ENCODE measurements at regions not wholly inside any gene's neighbourhood (a gene's known extent, or its start where the extent isn't known, plus 50 kb on each side); places are given as distances from the start of the nearest gene placed in this dataset.
"Not testable (repeated sequence)": the region's sequence is repeated elsewhere in the genome, so short reads cannot be mapped to it uniquely, and the experiment has no call there.

- TF ChIP-seq REST (IDR thresholded peaks at IDR 0.05; ENCODE audit: insufficient replicate concordance, low read depth) (no peak), CTCF (IDR thresholded peaks at IDR 0.05; ENCODE audit: insufficient read depth, low read length) (no peak), SPI1 (IDR thresholded peaks at IDR 0.05; ENCODE audit: borderline replicate concordance, low read depth) (no peak), GABPA (IDR thresholded peaks at IDR 0.05; ENCODE audit: low read depth) (no peak), POLR2AphosphoS5 (IDR thresholded peaks at IDR 0.05; ENCODE audit: low read depth) (no peak)
- Histone ChIP-seq H3K27me3 (ENCODE audit: insufficient read depth, poor library complexity, severe bottlenecking) (no peaks in the 10 kb centered on the region), H3K4me3 (replicated peaks; ENCODE audit: insufficient read depth, low read length) (no peak overlapping the region), H3K27ac (replicated peaks) (no peak overlapping the region)
- no peak for DNase-seq (ENCODE audit: low read depth in 1 of 2, low spot score in 1 of 2)
These were observed 340.9 kb downstream of the PCNX1 start for GRCh38 chr14:71248194-71248593.

GRCh38 chr14:71250347-71250746, 343.1 kb downstream of the PCNX1 start:
- DNase-seq (ENCODE audit: low read depth in 1 of 2, low spot score in 1 of 2), result no peak
- Histone ChIP-seq H3K27ac (replicated peaks) (no peak overlapping the region), H3K27me3 (ENCODE audit: insufficient read depth, poor library complexity, severe bottlenecking) (no peaks in the 10 kb centered on the region), H3K4me3 (replicated peaks; ENCODE audit: insufficient read depth, low read length) (no peak overlapping the region)
- no peak for TF ChIP-seq REST (IDR thresholded peaks at IDR 0.05; ENCODE audit: insufficient replicate concordance, low read depth)
- no peak for TF ChIP-seq CTCF (IDR thresholded peaks at IDR 0.05; ENCODE audit: insufficient read depth, low read length)
- no peak for TF ChIP-seq POLR2AphosphoS5 (IDR thresholded peaks at IDR 0.05; ENCODE audit: low read depth)
- no peak for TF ChIP-seq SPI1 (IDR thresholded peaks at IDR 0.05; ENCODE audit: borderline replicate concordance, low read depth)
- no peak for TF ChIP-seq GABPA (IDR thresholded peaks at IDR 0.05; ENCODE audit: low read depth)

- Histone ChIP-seq H3K27me3 (ENCODE audit: insufficient read depth, poor library complexity, severe bottlenecking) (no peaks in the 10 kb centered on the region), H3K4me3 (replicated peaks; ENCODE audit: insufficient read depth, low read length) (no peak overlapping the region), H3K27ac (replicated peaks) (no peak overlapping the region)
- TF ChIP-seq REST (IDR thresholded peaks at IDR 0.05; ENCODE audit: insufficient replicate concordance, low read depth) (no peak), POLR2AphosphoS5 (IDR thresholded peaks at IDR 0.05; ENCODE audit: low read depth) (no peak), GABPA (IDR thresholded peaks at IDR 0.05; ENCODE audit: low read depth) (no peak), SPI1 (IDR thresholded peaks at IDR 0.05; ENCODE audit: borderline replicate concordance, low read depth) (no peak)
- no peak for DNase-seq (ENCODE audit: low read depth in 1 of 2, low spot score in 1 of 2)
These were observed 343.5 kb downstream of the PCNX1 start for GRCh38 chr14:71250791-71251190.

GRCh38 chr14:71254091-71254719, 346.9 kb downstream of the PCNX1 start:
- H3K27ac ChIP-seq (replicated peaks); H3K27me3 ChIP-seq (ENCODE audit: insufficient read depth, poor library complexity, severe bottlenecking); DNase-seq (ENCODE audit: low read depth in 1 of 2, low spot score in 1 of 2); H3K4me3 ChIP-seq (replicated peaks; ENCODE audit: insufficient read depth, low read length): not testable (repeated sequence)
